ENCODE measurements at regions not wholly inside any gene's neighbourhood (a gene's known extent, or its start where the extent isn't known, plus 50 kb on each side); places are given as distances from the start of the nearest gene placed in this dataset.
"Not testable (repeated sequence)": the region's sequence is repeated elsewhere in the genome, so short reads cannot be mapped to it uniquely, and the experiment has no call there.

DNA sequence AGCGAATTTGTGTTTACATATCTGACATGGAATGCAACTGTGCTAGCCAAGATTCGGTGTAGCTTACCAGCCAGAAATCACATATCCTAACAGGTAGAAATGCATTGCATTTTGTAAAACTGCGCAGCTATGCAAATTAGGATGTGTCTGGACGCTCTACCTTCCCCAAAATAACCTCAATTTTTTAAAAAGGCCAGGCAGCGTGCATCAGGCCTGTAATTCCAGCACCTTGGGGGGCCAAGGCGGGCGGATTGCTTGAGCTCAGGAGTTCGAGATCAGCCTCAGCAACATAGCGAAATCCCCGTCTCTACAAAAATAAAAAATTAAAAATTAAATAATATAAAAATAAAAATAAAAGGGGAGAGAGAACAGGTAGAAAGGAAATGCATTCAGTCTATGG, 305.0 kb downstream of the TYW1 start:
- ATAC-seq (no peak), DNase-seq (no peak)
- Mint-ChIP-seq H3K36me3 (peaks cover 10% of the 10 kb centered on the region), H3K27me3 (no peaks in the 10 kb centered on the region), H3K9me3 (ENCODE audit: low read depth) (no peaks in the 10 kb centered on the region), H3K27ac (peak overlapping the region; percentile 96), H3K4me1 (peaks cover 28% of the 10 kb centered on the region), H3K4me3 (peak overlapping the region; percentile 92)
- CTCF ChIA-PET, result interaction anchor here (1.0 kb wide), 1 partner anchor 261 kb away, joined by 3 read pairs; no protein-coding TSS in a partner anchor

- Mint-ChIP-seq H3K27me3 (no peaks in the 10 kb centered on the region), H3K4me1 (peaks cover 28% of the 10 kb centered on the region), H3K36me3 (peaks cover 10% of the 10 kb centered on the region), H3K9me3 (ENCODE audit: low read depth) (no peaks in the 10 kb centered on the region), H3K27ac (peak overlapping the region; percentile 96), H3K4me3 (peak overlapping the region; percentile 92)
- ATAC-seq (peak; percentile 90), DNase-seq (peak; percentile 99)
- CTCF ChIA-PET, result interaction anchor here (1.0 kb wide), 1 partner anchor 262 kb away, joined by 3 read pairs; no protein-coding TSS in a partner anchor
Measured at GRCh38 chr7:67302113-67303039, 305.7 kb downstream of the TYW1 start.

DNA sequence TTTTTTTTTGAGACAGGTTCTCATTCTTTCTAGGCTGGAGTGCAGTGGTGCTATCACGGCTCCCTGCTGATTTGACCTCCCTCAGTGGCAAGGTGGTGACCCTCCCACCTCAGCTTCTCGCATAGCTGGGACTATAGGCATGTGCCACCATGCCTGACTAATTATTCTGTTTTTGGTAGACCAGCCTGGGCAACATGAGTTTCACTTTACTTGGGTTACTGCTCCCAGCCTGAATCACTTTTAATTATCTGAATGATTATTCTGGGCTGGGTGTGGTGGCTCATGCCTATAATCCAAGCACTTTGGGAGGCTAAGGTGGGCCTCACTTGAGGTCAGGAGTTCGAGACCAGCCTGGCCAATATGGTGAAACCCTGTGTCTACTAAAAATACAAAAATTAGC, 308.2 kb downstream of the TYW1 start:
- CTCF ChIA-PET; H3K4me3 Mint-ChIP-seq; H3K9me3 Mint-ChIP-seq (ENCODE audit: low read depth); H3K27me3 Mint-ChIP-seq; DNase-seq; ATAC-seq; H3K27ac Mint-ChIP-seq: not testable (repeated sequence)
- H3K4me1 Mint-ChIP-seq, result peaks cover 28% of the 10 kb centered on the region
- H3K36me3 Mint-ChIP-seq, result peaks cover 23% of the 10 kb centered on the region

GRCh38 chr7:67306331-67306730, 309.7 kb downstream of the TYW1 start:
- Mint-ChIP-seq H3K4me1 (peaks cover 19% of the 10 kb centered on the region), H3K9me3 (ENCODE audit: low read depth) (no peaks in the 10 kb centered on the region), H3K27me3 (no peaks in the 10 kb centered on the region), H3K36me3 (peaks cover 35% of the 10 kb centered on the region), H3K27ac (no peak overlapping the region), H3K4me3 (no peak overlapping the region)
- DNase-seq (no peak), ATAC-seq (no peak)
- CTCF ChIA-PET, result no interaction called here

DNA sequence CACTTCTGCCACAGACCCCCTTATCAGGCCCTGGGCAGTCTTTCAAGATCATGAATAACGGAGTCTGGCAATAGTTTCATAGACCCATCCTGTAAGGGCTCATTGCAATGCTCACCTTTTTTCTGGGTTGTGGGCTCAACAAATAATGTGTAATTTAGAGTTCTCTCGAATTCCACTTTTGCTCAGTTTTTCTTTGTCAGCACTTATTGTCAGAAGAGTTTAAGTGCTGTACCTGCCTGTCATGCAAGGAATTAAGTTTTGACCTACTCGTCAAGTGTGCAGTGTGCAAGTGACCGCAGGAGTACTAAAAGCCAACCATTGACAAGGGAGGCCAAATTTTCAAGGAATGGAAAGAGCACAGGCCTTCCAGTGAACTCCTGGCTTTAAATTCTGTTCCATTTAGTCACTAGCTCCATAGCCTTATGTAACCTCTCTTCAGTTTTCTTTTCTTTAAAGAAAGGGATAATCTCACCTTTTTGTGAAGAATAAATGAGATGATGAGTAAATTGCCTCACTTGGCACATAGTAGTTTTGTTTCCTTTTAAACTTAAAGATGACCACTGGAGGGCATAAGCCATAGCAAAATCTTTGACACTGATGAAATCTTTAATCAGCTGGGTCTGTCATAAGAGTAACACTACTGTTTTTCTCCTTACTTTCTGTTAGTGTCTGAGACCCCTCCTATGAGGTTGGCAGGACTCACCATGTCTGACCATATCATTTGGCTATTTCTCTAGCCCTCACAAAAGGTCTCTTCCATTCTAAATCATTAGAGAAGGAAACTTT, 313.3 kb downstream of the TYW1 start:
- ATAC-seq, result no peak
- Mint-ChIP-seq H3K36me3 (peaks cover 51% of the 10 kb centered on the region), H3K27me3 (no peaks in the 10 kb centered on the region), H3K9me3 (ENCODE audit: low read depth) (no peaks in the 10 kb centered on the region), H3K4me3 (no peak overlapping the region), H3K27ac (no peak overlapping the region), H3K4me1 (peaks cover 6% of the 10 kb centered on the region)
- CTCF ChIA-PET, result no interaction called here
- no peak for DNase-seq

DNA sequence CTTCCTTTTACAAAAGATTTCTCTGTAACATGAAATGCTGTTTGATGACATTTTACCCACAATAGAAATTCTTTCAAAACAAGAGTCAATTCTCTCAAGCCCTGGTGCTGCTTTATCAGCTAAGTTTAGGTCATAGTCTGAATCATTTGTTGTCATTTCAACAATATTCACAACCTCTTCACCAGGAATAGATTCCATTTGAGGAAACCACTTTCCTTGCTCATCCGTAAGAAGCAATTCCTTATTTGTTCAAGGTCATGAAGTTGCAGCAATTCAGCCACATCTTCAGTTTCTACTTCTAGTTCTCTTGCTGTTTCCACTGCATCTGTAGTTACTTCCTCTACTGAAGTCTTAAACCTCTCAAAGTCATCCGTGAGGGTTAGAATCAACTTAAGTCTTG, 315.3 kb downstream of the TYW1 start:
- no peaks in the 10 kb centered on the region for H3K27me3 Mint-ChIP-seq
- H3K4me1 Mint-ChIP-seq, result no peaks in the 10 kb centered on the region
- ATAC-seq, result no peak
- H3K9me3 Mint-ChIP-seq (ENCODE audit: low read depth), result no peaks in the 10 kb centered on the region
- peaks cover 49% of the 10 kb centered on the region for H3K36me3 Mint-ChIP-seq
- no peak for DNase-seq
- H3K27ac Mint-ChIP-seq, result no peak overlapping the region
- CTCF ChIA-PET, result no interaction called here
- no peak overlapping the region for H3K4me3 Mint-ChIP-seq

DNA sequence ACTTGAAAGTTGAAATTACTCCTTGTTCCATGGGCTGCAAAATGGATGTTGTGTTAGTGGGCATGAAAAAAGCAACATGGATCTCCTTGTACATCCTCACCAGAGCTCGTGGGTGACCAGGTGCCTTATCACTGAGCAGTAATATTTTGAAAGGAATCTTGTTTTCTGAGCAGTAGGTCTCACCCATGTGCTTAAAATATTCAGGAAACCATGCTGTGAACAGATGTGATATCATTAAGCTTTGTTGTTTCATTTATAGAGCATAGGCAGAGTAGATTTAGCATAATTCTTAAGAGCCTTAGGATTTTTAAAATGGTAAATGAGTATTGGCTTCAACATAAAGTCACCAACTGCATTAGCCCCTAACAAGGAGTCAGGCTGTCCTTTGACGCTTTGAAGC, 316.6 kb downstream of the TYW1 start:
- Mint-ChIP-seq H3K27ac (no peak overlapping the region), H3K4me1 (no peaks in the 10 kb centered on the region), H3K36me3 (peaks cover 46% of the 10 kb centered on the region), H3K9me3 (ENCODE audit: low read depth) (no peaks in the 10 kb centered on the region), H3K4me3 (no peak overlapping the region), H3K27me3 (no peaks in the 10 kb centered on the region)
- CTCF ChIA-PET, result no interaction called here
- no peak for ATAC-seq
- no peak for DNase-seq

GRCh38 chr7:67316902-67317301, 320.3 kb downstream of the TYW1 start:
- DNase-seq; H3K4me3 Mint-ChIP-seq; H3K27me3 Mint-ChIP-seq; ATAC-seq; H3K9me3 Mint-ChIP-seq (ENCODE audit: low read depth); H3K4me1 Mint-ChIP-seq; CTCF ChIA-PET; H3K27ac Mint-ChIP-seq: not testable (repeated sequence)
- peaks cover 23% of the 10 kb centered on the region for H3K36me3 Mint-ChIP-seq

DNA sequence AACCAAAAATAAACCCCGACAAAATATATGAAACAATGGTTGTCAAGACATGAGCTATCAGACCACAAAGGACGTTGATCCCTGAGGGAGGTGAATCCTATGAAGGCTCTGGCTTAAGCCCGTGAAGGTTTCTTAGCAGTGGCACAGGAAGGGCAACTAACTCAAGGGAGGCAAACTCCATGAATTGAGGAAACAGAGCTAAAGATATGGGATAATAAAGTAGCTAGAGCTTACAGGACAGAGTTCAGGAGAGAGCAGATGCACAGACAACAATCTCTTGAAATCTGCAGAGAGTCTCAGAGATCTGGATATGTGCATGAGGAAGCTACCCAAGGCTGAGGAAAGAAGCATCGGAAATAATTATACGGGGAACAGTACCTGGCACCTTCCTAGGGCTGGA, 331.6 kb downstream of the TYW1 start:
- DNase-seq; ATAC-seq; H3K27ac Mint-ChIP-seq; H3K4me1 Mint-ChIP-seq; CTCF ChIA-PET; H3K36me3 Mint-ChIP-seq; H3K9me3 Mint-ChIP-seq (ENCODE audit: low read depth); H3K27me3 Mint-ChIP-seq; H3K4me3 Mint-ChIP-seq: not testable (repeated sequence)

- CTCF ChIA-PET; H3K36me3 Mint-ChIP-seq; H3K27me3 Mint-ChIP-seq; ATAC-seq; H3K9me3 Mint-ChIP-seq (ENCODE audit: low read depth); DNase-seq; H3K4me3 Mint-ChIP-seq; H3K4me1 Mint-ChIP-seq; H3K27ac Mint-ChIP-seq: not testable (repeated sequence)
Measured at GRCh38 chr7:67335165-67335564, 338.5 kb downstream of the TYW1 start.

GRCh38 chr7:67335663-67336062, 339.0 kb downstream of the TYW1 start:
- H3K27ac Mint-ChIP-seq, ATAC-seq, H3K36me3 Mint-ChIP-seq: not testable (repeated sequence)

GRCh38 chr7:67338545-67338944, 341.9 kb downstream of the TYW1 start:
- DNase-seq; H3K27me3 Mint-ChIP-seq; H3K27ac Mint-ChIP-seq; H3K4me3 Mint-ChIP-seq; CTCF ChIA-PET; H3K4me1 Mint-ChIP-seq; ATAC-seq; H3K9me3 Mint-ChIP-seq (ENCODE audit: low read depth): not testable (repeated sequence)
- H3K36me3 Mint-ChIP-seq, result peaks cover 21% of the 10 kb centered on the region

More at GRCh38 chr7:67335663-67336062, 339.0 kb downstream of the TYW1 start:
- DNase-seq; H3K4me1 Mint-ChIP-seq; CTCF ChIA-PET; H3K4me3 Mint-ChIP-seq; H3K9me3 Mint-ChIP-seq (ENCODE audit: low read depth); H3K27me3 Mint-ChIP-seq: not testable (repeated sequence)

DNA sequence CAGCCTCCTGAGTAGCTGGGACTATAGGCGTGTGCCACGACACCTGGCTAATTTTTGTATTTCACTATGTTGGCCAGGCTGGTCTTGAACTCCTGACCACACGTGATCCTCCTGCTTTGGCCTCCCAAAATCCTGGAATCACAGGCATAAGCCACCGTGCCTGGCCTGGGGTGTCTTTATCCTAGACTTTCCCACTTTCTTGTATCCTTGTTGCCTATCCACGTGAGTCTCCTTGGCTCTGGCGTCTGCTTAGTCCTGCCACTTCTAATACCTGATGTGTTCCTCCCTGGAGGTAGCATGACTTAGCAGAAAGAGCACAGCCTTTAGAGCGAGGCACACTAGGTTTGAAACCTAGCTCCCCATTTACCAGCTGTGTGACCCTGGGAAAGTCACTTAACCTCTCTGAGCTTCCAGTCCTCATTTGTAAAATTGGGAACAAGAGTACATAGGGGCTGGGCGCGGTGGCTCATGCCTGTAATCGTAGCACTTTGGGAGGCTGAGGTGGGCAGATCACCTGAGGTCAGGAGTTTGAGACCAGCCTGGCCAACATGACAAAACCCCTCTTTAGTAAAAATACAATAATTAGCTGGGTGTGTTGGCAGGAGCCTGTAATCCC, 344.6 kb downstream of the TYW1 start:
- CTCF ChIA-PET, result no interaction called here
- Mint-ChIP-seq H3K9me3 (ENCODE audit: low read depth) (no peaks in the 10 kb centered on the region), H3K36me3 (peaks cover 38% of the 10 kb centered on the region), H3K27ac (no peak overlapping the region), H3K27me3 (no peaks in the 10 kb centered on the region), H3K4me1 (no peaks in the 10 kb centered on the region), H3K4me3 (no peak overlapping the region)
- ATAC-seq (no peak), DNase-seq (no peak)
